Endometrium (tissue), 2 donors: ENCODE measurements at regions not wholly inside any gene's neighbourhood (a gene's known extent, or its start where the extent isn't known, plus 50 kb on each side); places are given as distances from the start of the nearest gene placed in this dataset.

Experiments used
- FAIRE-seq: peaks from 2 replicates; lab custom pipeline; 2012; peaks lifted over from hg19 to GRCh38; lab: Jason Lieb, UNC
- donor health status: control.
- donor health status: control.

DNA sequence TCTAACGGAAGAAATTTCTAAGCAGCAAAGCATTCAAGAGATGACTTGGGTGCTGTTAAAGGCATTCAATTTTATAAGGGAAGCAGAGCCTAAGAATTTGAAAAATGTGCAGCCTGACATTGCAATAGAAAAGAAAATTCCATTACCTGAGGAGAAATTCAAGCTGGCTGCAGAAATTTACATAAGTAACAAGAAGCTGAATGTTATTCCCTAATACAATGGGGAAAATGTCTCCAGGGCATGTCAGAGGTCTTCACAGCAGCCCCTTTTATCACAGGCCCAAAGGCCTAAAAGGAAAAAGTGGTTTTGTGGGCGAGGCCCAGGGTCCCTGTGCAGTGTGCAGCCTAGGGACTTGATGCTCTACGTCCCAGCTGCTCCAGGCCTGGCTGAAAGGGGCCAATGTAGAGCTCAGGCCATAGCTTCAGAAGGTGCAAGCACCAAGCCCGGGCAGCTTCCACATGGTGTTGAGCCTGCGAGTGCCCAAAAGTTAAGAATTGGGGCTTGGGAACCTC, 306.7 kb downstream of the RDH14 start:
- FAIRE-seq = no peak

GRCh38 chr2:18251486-18251885, 309.0 kb downstream of the RDH14 start:
- no peak for FAIRE-seq

DNA sequence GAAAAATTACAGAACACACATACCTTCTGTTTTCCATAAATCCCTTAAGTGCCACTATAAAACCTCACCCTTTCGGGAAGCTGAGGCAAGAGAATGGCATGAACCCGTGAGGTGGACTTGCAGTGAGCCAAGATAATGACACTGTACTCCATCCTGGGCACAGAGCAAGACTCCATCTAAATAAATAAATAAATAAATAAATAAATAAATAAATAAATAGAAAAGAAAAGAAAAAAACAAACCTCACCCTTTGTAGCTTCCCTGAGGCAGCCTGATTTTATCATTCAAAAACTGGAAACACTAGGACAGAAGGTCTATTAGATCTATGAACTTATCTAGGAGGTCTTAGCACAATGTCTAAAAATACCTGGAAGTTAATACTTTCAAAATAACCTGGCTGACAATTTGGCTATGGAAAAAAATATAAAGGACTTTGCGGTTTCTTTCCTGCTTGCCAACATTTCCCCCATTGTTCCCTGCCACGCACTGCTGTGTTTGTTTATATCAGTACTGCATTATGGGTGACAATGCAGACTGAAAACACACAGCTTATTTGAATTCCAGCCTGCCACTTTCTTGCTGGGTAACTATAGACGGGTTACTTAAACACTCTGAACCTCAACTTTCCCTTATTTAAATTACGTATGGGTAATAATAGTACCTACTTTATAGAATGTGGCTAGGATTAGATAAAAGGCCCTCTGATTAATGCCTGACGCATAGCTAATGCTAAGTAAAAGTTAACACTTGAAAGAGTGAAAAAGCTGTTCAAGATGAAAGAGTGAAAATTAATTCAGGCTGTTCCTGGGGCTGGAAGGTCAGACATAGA, 313.0 kb downstream of the RDH14 start:
- FAIRE-seq = no peak

- no peak for FAIRE-seq
These were observed 315.1 kb downstream of the RDH14 start for GRCh38 chr2:18245375-18245774.

DNA sequence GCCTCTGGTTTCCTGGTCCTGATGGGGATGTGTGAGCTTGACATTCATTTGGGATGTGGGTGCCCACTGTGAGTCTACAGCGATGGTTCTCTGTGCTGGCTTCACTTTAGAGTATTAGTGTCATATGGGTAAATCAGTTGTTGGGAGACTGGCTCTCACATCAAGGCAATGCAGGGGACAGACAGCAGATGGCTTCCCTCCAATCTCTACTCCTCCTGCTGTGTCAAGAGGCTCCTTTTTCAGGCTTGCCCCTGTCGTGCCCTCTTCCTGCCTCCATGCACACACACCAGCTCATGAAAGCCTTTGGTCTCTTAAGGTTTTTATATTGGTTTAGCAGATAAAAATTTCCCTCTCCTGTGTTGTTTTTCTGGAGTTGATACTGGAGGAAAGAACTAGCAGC, 315.6 kb downstream of the RDH14 start:
- FAIRE-seq = no peak

DNA sequence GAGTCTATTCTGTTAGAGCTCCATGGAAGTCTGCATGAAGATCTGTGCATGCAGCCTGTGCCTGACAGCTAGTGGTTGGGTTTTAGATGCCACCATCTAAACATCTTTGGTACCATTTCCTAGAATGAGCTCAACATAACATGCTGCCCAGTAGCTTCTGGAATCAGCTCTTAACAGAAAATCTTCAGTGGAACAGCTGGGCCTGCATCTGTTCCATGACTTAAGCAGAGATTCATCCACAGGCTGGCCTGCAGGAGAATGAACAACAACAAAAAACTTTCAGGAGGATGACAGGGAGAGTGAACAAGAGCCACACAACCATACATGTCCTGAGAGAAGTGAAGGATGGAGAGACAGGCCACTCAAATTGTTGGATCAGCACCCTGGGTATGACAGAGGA, 316.6 kb downstream of the RDH14 start:
- FAIRE-seq = no peak

DNA sequence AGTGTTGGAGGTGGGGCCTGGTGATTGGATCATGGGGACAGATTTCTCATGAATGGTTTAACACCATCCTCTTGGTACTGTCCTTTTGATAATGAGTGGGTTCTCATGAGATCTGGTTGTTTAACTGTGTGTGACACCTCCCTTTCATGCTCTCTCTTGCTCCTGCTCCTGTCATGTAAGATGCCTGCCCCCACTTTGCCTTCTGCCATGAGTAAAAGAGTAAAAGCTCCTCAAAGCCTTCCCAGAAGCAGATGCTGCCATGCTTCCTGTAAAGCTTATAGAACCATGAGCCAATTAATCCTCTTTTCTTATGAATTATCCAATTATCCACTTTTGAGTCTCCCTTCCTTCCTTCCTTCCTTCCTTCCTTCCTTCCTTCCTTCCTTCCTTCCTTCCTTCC, 317.7 kb downstream of the RDH14 start:
- no peak for FAIRE-seq

DNA sequence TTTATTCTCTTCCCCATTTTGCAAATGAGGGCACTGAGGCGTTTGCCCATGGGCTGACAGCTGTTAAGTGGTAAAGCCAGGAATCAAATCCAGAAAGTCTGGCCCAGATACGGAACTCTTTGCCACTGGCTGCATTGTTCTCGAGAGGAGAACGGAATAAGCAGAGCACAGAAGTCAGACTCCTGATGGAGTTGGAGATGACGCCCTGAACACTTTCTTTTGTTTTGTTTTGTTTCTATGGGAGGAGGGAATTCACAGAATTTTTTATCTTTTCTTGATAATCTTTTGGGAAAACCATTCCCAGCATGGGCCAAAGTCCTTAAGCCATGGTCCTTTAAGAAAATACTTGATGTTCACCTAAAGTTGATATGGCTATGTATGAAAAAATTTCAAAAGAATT, 322.2 kb downstream of the RDH14 start:
- no peak for FAIRE-seq

DNA sequence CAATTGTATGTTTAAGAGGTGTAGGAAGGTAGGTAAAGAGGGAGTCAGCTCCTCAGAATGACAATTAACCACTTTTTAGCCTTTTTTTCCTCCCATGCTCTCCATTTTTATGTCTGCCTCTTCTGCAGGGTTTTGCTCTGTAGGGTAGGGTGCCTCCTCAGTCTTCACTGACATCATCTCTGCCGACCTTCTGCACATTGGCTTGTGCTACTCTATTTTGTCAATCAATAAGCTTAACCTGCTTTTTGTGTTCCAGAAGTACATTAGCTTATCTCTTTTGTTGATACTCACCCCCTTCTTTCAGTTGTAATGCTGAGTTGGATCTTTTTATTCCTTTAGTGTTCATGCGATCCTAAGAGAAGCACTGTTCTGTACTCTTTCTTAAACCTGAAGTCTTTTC, 323.2 kb downstream of the RDH14 start:
- FAIRE-seq = no peak

- peak; percentile 67 for FAIRE-seq
These were observed 327.6 kb downstream of the RDH14 start for GRCh38 chr2:18232731-18233438.

- no peak for FAIRE-seq
These were observed 329.8 kb downstream of the RDH14 start for GRCh38 chr2:18230668-18231067.

DNA sequence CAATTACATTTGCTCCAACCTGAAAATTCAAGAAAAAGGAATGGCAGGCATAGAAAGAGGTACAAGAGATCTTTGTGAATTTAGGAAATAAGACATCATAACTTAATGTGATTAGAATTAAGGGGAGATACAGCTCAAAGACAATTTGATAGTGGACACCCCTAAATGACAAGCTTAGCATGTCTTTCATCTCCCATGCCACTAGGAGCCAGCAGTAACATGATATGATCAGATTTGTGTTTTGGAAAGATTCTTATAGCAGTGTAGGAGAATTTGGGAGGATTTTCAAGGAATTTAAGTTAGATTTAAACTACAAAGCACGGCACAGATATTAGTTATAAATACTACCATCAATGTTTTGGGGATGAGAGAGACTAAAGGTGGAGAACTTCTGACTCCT, 340.8 kb downstream of the RDH14 start:
- FAIRE-seq = no peak

DNA sequence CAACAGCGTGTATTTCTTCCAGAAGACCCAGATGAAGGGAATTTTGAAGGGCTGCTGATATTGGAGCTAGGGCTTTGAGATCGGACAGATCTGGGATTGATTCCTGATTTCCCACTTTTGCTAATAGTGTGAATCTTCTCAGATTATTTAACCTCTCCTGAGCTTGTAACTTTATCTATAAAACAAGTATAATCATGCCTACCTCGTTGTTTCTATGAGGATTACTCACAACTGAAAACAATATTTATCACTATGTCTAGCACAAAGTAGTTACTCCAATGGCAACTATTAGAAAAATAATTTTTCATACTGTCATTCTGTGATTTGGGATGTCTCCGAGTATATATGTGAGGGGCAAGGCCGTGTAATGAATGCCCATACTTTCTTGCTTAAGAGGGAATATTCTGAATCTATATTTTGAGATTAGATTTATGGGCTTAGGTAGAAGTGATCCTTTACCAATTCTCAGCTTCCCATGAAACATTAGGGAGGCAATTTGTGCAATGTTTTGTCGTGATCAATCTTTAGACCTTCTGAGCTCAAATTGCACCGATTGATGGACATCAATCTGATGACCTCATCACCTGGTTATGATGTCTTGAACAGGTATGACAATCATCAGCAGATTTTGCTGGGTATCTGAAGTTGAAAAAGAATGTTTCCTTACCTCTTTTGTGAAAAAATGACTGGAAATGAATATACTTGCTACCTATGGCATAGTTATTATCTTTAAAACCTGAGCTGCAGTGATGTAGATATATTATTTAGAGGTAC, 339.9 kb downstream of the KCNS3 start:
- FAIRE-seq = no peak

GRCh38 chr2:18214936-18215335, 336.5 kb downstream of the KCNS3 start:
- FAIRE-seq = no peak

GRCh38 chr2:18213986-18214385, 335.5 kb downstream of the KCNS3 start:
- no peak for FAIRE-seq

DNA sequence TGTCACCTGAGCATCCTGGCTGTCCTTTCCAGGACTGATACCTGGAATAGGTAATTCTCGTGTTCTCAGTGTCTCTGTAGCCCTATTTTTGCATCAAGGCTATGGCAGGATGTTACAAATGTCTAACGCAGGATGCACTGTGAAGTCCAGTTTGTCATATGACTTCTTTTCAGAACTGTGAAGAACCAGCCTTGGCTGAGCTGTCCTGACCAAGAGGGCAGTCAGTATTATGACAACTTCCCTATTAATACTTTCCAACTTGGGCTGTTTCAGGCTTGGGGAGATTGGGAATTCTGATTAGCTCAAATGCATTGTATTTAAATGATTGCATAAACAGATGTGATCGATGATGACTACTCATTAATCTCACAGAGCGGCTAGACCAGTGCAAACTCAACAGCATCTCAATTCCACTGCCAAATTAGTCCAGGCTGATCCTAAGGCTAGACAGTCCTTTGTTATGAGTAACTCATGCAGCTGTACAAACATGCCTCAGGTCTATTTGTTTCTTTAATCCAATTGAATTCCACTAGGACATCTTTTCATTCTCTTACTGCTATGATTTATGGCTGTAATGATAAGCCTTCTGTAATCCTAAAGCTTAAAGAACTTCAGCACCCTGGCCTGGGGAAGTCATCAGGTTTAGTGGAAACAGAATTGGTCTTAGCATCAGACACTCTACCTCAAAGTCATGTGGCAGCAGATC, 331.6 kb downstream of the KCNS3 start:
- FAIRE-seq = no peak

- FAIRE-seq = no peak
These were observed 330.5 kb downstream of the KCNS3 start for GRCh38 chr2:18208956-18209355.

DNA sequence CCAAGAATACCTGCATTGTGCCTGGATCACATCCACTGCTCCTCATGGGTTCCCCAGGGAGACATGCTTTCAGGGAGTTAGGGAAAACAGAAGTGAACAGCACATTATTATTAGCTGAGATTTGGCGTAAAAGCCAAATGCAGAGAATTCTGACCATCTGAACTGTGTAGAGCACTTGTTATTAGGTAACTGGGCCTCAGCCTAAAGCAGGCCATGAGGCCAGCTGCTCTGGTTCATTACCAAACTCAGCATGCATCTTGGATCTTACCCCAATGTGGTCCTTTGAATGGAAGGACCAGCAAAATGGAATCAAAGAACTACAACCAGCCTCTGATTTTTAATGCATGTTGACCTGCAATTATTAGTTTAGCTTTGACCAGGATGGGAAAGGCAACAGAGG, 322.3 kb downstream of the KCNS3 start:
- FAIRE-seq = no peak

GRCh38 chr2:18198677-18199076, 320.2 kb downstream of the KCNS3 start:
- no peak for FAIRE-seq

DNA sequence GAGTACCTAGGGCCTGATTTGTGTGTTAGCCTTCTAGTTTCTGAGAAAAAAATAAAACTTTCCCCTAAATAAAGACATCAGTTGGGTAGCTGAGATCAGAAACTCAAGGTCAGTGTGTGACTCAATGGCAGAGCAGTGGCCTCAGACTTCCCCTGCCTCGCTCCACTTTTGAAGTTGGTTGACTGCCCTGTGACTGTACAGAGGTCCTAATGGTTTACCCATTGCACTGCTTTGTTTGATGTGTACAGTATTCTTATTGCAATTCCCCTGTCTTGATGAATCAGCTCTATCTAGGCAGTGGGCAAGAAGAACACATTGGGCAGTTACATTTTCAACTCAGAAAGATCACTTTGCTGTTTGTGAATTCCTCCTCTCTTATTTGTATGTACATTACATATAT, 315.7 kb downstream of the KCNS3 start:
- FAIRE-seq = no peak

- FAIRE-seq = no peak
These were observed 308.5 kb downstream of the KCNS3 start for GRCh38 chr2:18186816-18187613.
